ENCODE measurements at regions not wholly inside any gene's neighbourhood (a gene's known extent, or its start where the extent isn't known, plus 50 kb on each side); places are given as distances from the start of the nearest gene placed in this dataset.

GRCh38 chr3:29183346-29184087, 97.4 kb upstream of the RBMS3 start:
- no peak for TF ChIP-seq CTCF (IDR thresholded peaks at IDR 0.05; ENCODE audit: control extremely low read depth, extremely low read depth, low read depth, missing control alignments)
- no peak for DNase-seq (ENCODE audit: extremely low spot score)
- POLR2A ChIA-PET, result no interaction called here
- CTCF ChIA-PET, result no interaction called here

- no peak for TF ChIP-seq CTCF (IDR thresholded peaks at IDR 0.05; ENCODE audit: control extremely low read depth, extremely low read depth, low read depth, missing control alignments)
- POLR2A ChIA-PET, result no interaction called here
- CTCF ChIA-PET, result no interaction called here
Measured at GRCh38 chr3:29185706-29186105, 95.2 kb upstream of the RBMS3 start.

GRCh38 chr3:29186131-29186599, 94.7 kb upstream of the RBMS3 start:
- POLR2A ChIA-PET, result no interaction called here

More at GRCh38 chr3:29185706-29186105, 95.2 kb upstream of the RBMS3 start:
- DNase-seq (ENCODE audit: extremely low spot score), result no peak

GRCh38 chr3:29186982-29187725, 93.7 kb upstream of the RBMS3 start:
- CTCF ChIA-PET, result interaction anchor here (0.9 to 1.0 kb wide), 2 partner anchors 12 to 17 kb away, joined by 3 to 4 read pairs; no protein-coding TSS in a partner anchor
- no peak for TF ChIP-seq CTCF (IDR thresholded peaks at IDR 0.05; ENCODE audit: control extremely low read depth, extremely low read depth, low read depth, missing control alignments)
- POLR2A ChIA-PET, result no interaction called here
- no peak for DNase-seq (ENCODE audit: extremely low spot score)

More at GRCh38 chr3:29186131-29186599, 94.7 kb upstream of the RBMS3 start:
- TF ChIP-seq CTCF (IDR thresholded peaks at IDR 0.05; ENCODE audit: control extremely low read depth, extremely low read depth, low read depth, missing control alignments), result no peak
- CTCF ChIA-PET, result interaction anchor here (1.0 kb wide), 1 partner anchor 16 kb away, joined by 3 read pairs; no protein-coding TSS in a partner anchor
- no peak for DNase-seq (ENCODE audit: extremely low spot score)

GRCh38 chr3:29189328-29189727, 91.5 kb upstream of the RBMS3 start:
- no peak for DNase-seq (ENCODE audit: extremely low spot score)
- ChIA-PET POLR2A (no interaction called here), CTCF (interaction anchor here (1.3 kb wide), 1 partner anchor 21 kb away, joined by 3 read pairs; no protein-coding TSS in a partner anchor)
- TF ChIP-seq CTCF (IDR thresholded peaks at IDR 0.05; ENCODE audit: control extremely low read depth, extremely low read depth, low read depth, missing control alignments), result no peak

- TF ChIP-seq CTCF (IDR thresholded peaks at IDR 0.05; ENCODE audit: control extremely low read depth, extremely low read depth, low read depth, missing control alignments), result no peak
- ChIA-PET CTCF (no interaction called here), POLR2A (no interaction called here)
- DNase-seq (ENCODE audit: extremely low spot score), result no peak
Measured at GRCh38 chr3:29194139-29194538, 86.7 kb upstream of the RBMS3 start.
